GM18517 (cell line): ENCODE measurements at regions not wholly inside any gene's neighbourhood (a gene's known extent, or its start where the extent isn't known, plus 50 kb on each side); places are given as distances from the start of the nearest gene placed in this dataset.

Experiments used
- ATAC-seq: cut with Tn5 transposase; IDR thresholded peaks from one replicate; pipeline ENCODE4 v1.9.1; 2021; ENCODE audit warnings: mild to moderate bottlenecking, moderate library complexity; ENCODE audit not compliant: unreplicated experiment

- ATAC-seq = no peak
These were observed 52.8 kb upstream of the FBXL7 start for GRCh38 chr5:15447209-15447608.

- no peak for ATAC-seq
These were observed 53.4 kb upstream of the FBXL7 start for GRCh38 chr5:15446552-15446951.

DNA sequence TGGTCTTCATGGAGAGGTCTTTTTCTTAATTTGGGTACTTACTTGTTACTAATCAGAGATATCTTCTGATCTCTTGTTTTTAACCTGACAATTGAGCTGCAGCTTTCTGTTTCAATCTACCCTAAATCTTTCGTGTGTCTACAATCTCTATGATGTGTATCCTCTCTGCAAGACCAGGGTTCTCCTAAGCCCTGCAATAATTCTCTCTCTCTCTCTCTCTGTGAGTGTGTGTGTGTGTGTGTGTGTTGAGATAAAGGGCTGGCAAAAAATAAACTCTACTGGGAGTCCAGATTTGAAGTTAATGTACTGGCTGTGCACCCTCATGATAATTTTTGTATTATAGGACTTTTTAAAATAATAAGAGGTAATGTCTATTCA is 57.8 kb upstream of the FBXL7 start:
- ATAC-seq = no peak

- no peak for ATAC-seq
These were observed 58.4 kb upstream of the FBXL7 start for GRCh38 chr5:15441433-15442192.

- no peak for ATAC-seq
These were observed 59.5 kb upstream of the FBXL7 start for GRCh38 chr5:15440434-15440833.

DNA sequence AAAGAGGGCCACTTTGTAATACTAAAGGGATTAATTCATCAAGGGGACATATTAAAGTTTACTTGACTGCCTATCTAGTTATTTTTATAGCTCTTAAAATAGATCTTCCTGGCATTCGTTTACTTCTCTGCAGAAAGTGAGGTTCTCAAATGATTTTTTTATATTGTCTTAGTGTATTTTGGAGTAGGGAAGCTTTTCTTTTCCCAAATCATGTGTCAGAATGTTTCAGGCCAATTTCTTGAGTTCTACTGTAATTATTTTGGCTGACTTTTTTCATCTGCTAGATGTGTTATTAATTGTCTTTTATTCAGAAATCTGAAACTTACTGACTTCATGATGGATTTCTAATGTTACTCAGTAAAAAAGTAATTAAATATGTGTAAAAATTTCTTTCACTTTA is 60.2 kb upstream of the FBXL7 start:
- ATAC-seq = no peak

- ATAC-seq = no peak
These were observed 66.3 kb upstream of the FBXL7 start for GRCh38 chr5:15433709-15434108.

DNA sequence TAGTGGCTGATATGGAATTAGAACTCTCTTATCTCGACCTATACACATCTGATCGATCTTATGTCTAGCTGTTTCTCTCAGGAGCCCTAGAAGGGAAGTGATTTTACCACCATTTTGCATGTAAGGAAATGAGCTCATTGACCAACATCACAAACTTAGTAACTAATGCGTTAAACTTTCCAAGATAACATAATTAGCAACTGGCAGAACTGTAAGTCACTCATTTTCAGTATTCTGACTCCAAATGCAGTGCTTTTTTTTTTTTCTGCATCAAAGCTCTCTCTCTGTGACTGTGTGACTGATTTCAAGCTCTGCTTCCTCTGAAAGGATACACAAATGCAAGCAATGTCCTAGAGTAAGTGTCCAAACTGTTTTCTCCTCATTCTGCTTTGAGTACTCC is 68.1 kb upstream of the FBXL7 start:
- no peak for ATAC-seq

- ATAC-seq = no peak
These were observed 74.2 kb upstream of the FBXL7 start for GRCh38 chr5:15425766-15426165.

- ATAC-seq = no peak
These were observed 75.2 kb upstream of the FBXL7 start for GRCh38 chr5:15424769-15425168.

- no peak for ATAC-seq
These were observed 78.0 kb upstream of the FBXL7 start for GRCh38 chr5:15421921-15422412.

DNA sequence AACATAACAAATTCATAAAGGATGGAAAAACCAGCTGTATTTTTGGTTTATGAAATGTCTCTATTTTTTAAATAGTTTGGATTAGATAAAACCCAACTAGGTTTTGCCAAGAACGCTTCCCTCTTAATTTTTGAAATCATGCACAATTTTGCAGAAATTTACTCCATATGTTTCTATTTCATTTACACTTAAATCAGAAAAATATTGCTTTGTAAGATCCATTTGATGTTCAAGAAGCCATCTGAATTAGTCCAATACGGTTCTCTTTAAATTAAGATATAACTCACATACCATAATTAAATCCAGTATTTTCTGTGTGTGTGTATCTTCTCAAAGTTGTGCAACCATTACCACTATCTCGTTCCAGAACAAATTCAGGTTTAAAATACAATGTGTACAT is 78.6 kb upstream of the FBXL7 start:
- ATAC-seq = no peak

GRCh38 chr5:15420201-15420600 is 79.8 kb upstream of the FBXL7 start:
- ATAC-seq = no peak

DNA sequence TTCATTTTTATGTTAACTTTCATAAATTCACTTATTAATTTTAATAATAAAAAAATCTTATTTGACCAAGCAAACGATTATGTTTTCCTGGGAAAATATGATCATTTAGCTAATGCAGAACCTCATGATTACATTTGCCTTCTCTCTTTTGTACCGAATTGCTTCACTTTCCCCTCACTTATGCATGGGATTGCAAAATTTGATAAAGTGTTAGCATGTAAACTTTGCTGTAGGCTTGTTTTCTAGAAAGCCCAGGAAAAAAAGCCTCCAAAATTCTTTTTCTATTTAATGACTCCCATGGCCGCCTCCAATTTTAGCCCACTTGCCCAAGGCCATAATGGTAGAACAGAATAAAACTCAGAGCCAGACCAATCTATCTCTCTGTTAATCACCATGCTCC is 82.8 kb upstream of the FBXL7 start:
- no peak for ATAC-seq

GRCh38 chr5:15406478-15406877 is 93.5 kb upstream of the FBXL7 start:
- ATAC-seq = no peak

GRCh38 chr5:15393146-15393545 is 106.8 kb upstream of the FBXL7 start:
- no peak for ATAC-seq

GRCh38 chr5:15391704-15392397 is 108.1 kb upstream of the FBXL7 start:
- ATAC-seq = no peak

- no peak for ATAC-seq
These were observed 111.1 kb upstream of the FBXL7 start for GRCh38 chr5:15388866-15389265.

GRCh38 chr5:15387931-15388524 is 112.0 kb upstream of the FBXL7 start:
- no peak for ATAC-seq

DNA sequence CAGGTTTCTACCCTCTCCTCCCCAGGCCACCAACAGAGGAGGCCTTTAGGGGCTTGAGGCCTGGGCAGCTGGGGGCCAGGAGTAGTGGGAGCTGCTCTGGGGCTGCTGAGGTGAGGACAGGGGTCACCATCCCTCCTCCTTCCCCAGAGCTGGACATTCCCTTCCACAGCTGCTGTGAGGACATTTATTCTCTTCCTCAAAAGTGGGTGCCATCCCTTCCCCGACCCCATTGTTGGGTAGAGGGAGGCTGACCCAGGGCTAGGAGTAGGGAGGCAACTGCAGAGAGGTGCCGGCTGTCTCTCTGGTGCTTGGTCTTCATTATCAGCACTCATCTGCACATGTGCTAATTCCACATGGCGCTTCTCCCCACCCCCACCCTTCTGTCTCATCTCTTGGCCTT is 113.9 kb upstream of the FBXL7 start:
- ATAC-seq = no peak

DNA sequence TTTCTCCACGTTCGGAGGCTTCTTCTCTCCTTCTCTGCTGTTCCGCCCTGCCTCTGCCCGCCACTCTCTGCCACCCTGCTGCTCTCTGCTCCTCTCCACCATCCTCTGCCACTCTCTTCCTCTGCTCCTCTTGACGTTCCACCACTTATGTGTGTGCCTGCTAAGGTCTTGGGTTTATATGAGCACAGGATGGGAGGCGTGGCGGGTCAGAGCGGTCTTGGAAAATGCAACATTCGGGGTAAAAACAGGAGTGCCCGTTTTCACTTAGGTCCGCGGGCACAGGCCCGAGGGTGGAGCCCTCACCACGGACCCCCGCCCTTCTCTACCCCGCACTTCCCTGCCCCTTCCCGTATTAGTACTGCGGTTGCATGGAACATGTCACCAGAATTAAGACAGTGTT is 114.4 kb upstream of the FBXL7 start:
- ATAC-seq = no peak

DNA sequence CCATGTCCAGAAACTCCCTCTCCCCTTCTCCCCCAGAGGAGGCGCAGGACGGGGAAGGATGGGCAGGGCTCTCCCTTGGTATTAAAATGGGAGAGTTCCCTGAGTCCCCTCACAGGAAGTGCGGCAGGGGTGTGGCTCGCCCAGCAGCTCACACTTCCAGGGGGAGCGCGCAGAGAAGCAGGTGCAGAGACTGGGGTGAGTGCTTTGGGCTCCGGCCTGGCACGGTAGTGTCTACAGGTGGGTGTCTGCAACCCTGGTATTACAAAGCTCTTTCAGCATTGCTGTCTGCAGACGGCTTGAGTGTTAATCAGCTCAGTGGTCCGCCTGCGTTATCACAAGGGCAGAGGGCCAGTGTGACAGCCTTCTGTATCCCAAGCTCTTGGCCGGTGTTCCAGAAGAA is 114.9 kb upstream of the FBXL7 start:
- no peak for ATAC-seq
